ENCODE measurements at regions not wholly inside any gene's neighbourhood (a gene's known extent, or its start where the extent isn't known, plus 50 kb on each side); places are given as distances from the start of the nearest gene placed in this dataset.

GRCh38 chr11:8793114-8793777 lies 110.7 kb downstream of the RPL27A start:
- Histone ChIP-seq H3K4me2 (ENCODE audit: low read depth, low read length, poor library complexity, severe bottlenecking) (no peak overlapping the region), H3K27me3 (ENCODE audit: low read length) (no peaks in the 10 kb centered on the region), H3F3A (ENCODE audit: insufficient read depth) (no peaks in the 10 kb centered on the region), H3K9me3 (ENCODE audit: insufficient read depth, low read length) (no peaks in the 10 kb centered on the region), H4K20me1 (ENCODE audit: low read depth, low read length) (no peaks in the 10 kb centered on the region), H3K36me3 (ENCODE audit: low read length) (no peaks in the 10 kb centered on the region), H3K4me3 (ENCODE audit: insufficient read depth, low read length, poor library complexity, severe bottlenecking) (no peak overlapping the region), H2AFZ (ENCODE audit: low read depth, low read length, severe bottlenecking) (no peak overlapping the region), H3K27ac (ENCODE audit: low read depth, low read length) (no peak overlapping the region), H3K79me2 (ENCODE audit: insufficient read depth, low read length) (no peaks in the 10 kb centered on the region), H3K9me2 (replicated peaks; ENCODE audit: insufficient read depth, low read length) (no peaks in the 10 kb centered on the region), H3K9ac (ENCODE audit: low read length) (no peak overlapping the region)
- TF ChIP-seq CTCF (IDR thresholded peaks at IDR 0.05; ENCODE audit: insufficient read depth, low read length, poor library complexity, severe bottlenecking) (no peak), EZH2phosphoT487 (conservative IDR thresholded peaks at IDR 0.05; ENCODE audit: low read length) (no peak)

GRCh38 chr11:8794126-8794525 lies 111.5 kb downstream of the RPL27A start:
- TF ChIP-seq EZH2phosphoT487 (conservative IDR thresholded peaks at IDR 0.05; ENCODE audit: low read length) = no peak
- TF ChIP-seq CTCF (IDR thresholded peaks at IDR 0.05; ENCODE audit: insufficient read depth, low read length, poor library complexity, severe bottlenecking) = no peak
- no peaks in the 10 kb centered on the region for H4K20me1 ChIP-seq (ENCODE audit: low read depth, low read length)
- no peaks in the 10 kb centered on the region for H3K27me3 ChIP-seq (ENCODE audit: low read length)
- H3K4me2 ChIP-seq (ENCODE audit: low read depth, low read length, poor library complexity, severe bottlenecking) = no peak overlapping the region
- H3K79me2 ChIP-seq (ENCODE audit: insufficient read depth, low read length) = no peaks in the 10 kb centered on the region
- H3K36me3 ChIP-seq (ENCODE audit: low read length) = no peaks in the 10 kb centered on the region
- no peaks in the 10 kb centered on the region for H3F3A ChIP-seq (ENCODE audit: insufficient read depth)
- H2AFZ ChIP-seq (ENCODE audit: low read depth, low read length, severe bottlenecking) = no peak overlapping the region
- H3K27ac ChIP-seq (ENCODE audit: low read depth, low read length) = no peak overlapping the region
- H3K9me3 ChIP-seq (ENCODE audit: insufficient read depth, low read length) = no peaks in the 10 kb centered on the region
- H3K9ac ChIP-seq (ENCODE audit: low read length) = no peak overlapping the region
- no peaks in the 10 kb centered on the region for H3K9me2 ChIP-seq (replicated peaks; ENCODE audit: insufficient read depth, low read length)
- no peak overlapping the region for H3K4me3 ChIP-seq (ENCODE audit: insufficient read depth, low read length, poor library complexity, severe bottlenecking)

GRCh38 chr11:8794677-8795103 lies 112.1 kb downstream of the RPL27A start:
- no peaks in the 10 kb centered on the region for H4K20me1 ChIP-seq (ENCODE audit: low read depth, low read length)
- no peaks in the 10 kb centered on the region for H3K9me3 ChIP-seq (ENCODE audit: insufficient read depth, low read length)
- no peaks in the 10 kb centered on the region for H3F3A ChIP-seq (ENCODE audit: insufficient read depth)
- no peak overlapping the region for H3K4me3 ChIP-seq (ENCODE audit: insufficient read depth, low read length, poor library complexity, severe bottlenecking)
- TF ChIP-seq CTCF (IDR thresholded peaks at IDR 0.05; ENCODE audit: insufficient read depth, low read length, poor library complexity, severe bottlenecking) = no peak
- TF ChIP-seq EZH2phosphoT487 (conservative IDR thresholded peaks at IDR 0.05; ENCODE audit: low read length) = no peak
- H3K79me2 ChIP-seq (ENCODE audit: insufficient read depth, low read length) = no peaks in the 10 kb centered on the region
- no peak overlapping the region for H3K27ac ChIP-seq (ENCODE audit: low read depth, low read length)
- no peaks in the 10 kb centered on the region for H3K9me2 ChIP-seq (replicated peaks; ENCODE audit: insufficient read depth, low read length)
- H3K4me2 ChIP-seq (ENCODE audit: low read depth, low read length, poor library complexity, severe bottlenecking) = no peak overlapping the region
- no peaks in the 10 kb centered on the region for H3K27me3 ChIP-seq (ENCODE audit: low read length)
- no peak overlapping the region for H2AFZ ChIP-seq (ENCODE audit: low read depth, low read length, severe bottlenecking)
- no peaks in the 10 kb centered on the region for H3K36me3 ChIP-seq (ENCODE audit: low read length)
- H3K9ac ChIP-seq (ENCODE audit: low read length) = no peak overlapping the region
